Fibroblast of the aortic adventitia (primary cell): ENCODE measurements at regions not wholly inside any gene's neighbourhood (a gene's known extent, or its start where the extent isn't known, plus 50 kb on each side); places are given as distances from the start of the nearest gene placed in this dataset.

Source experiments
- DNase-seq: peaks from one replicate; pipeline ENCODE4 v3.0.0-alpha.2; 2010; ENCODE audit warnings: low read depth
- H3K4me3 ChIP-seq: 2 replicates; pipeline ENCODE4 v1.5.1; 2011; ENCODE audit warnings: low read depth, mild to moderate bottlenecking, control low read depth, low read length, moderate library complexity
- TF ChIP-seq, protein P1 (sequence below): IDR thresholded peaks from 2 replicates; pipeline ENCODE4 v1.5.1; 2011; ENCODE audit warnings: mild to moderate bottlenecking, low read length, control low read depth, inconsistent platforms; ENCODE audit not compliant: insufficient read depth

DNA sequence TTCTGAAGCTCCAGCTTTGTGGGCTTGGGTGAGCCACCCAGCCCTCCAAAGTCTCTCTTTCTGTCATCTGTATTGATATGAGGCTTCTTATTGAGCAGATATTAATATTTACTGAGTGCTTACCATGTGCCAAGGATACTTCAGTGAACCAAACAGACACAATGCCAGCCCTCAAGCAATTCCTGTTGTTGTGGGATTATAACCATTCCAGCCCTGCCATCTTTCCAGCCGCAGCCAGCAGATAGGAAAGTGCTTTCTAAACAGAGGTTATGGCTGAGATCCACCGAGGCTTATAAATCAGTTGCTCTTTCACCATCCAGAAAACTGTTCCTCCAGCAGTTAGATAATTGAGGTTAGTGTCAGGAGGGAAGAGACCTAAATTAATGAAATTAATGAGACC lies 137.7 kb upstream of the ALDH1B1 start:
- H3K4me3 ChIP-seq, result no peak overlapping the region
- DNase-seq, result no peak
- TF ChIP-seq, protein P1, sequence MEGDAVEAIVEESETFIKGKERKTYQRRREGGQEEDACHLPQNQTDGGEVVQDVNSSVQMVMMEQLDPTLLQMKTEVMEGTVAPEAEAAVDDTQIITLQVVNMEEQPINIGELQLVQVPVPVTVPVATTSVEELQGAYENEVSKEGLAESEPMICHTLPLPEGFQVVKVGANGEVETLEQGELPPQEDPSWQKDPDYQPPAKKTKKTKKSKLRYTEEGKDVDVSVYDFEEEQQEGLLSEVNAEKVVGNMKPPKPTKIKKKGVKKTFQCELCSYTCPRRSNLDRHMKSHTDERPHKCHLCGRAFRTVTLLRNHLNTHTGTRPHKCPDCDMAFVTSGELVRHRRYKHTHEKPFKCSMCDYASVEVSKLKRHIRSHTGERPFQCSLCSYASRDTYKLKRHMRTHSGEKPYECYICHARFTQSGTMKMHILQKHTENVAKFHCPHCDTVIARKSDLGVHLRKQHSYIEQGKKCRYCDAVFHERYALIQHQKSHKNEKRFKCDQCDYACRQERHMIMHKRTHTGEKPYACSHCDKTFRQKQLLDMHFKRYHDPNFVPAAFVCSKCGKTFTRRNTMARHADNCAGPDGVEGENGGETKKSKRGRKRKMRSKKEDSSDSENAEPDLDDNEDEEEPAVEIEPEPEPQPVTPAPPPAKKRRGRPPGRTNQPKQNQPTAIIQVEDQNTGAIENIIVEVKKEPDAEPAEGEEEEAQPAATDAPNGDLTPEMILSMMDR, result no peak

DNA sequence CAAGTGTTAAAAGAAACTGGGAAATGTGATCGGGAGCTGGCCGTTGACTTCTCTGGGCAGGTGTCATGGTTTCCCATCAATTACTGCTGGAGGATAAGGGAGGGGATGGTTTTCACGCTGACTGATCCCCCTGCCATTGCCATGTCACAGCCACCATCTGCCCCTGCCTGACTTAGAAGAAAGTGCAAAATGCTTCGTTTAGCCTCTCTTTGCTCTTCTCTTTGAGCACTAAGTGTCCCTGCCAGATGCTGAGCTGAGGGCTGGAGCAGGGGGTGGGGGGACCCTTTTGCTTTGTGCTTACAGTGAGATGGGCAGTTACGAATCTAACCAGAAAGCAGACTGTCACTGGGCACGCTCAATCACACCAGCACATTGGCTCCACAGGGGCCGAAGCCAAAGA lies 138.4 kb upstream of the ALDH1B1 start:
- no peak for DNase-seq
- H3K4me3 ChIP-seq, result no peak overlapping the region
- TF ChIP-seq, protein P1, result no peak

DNA sequence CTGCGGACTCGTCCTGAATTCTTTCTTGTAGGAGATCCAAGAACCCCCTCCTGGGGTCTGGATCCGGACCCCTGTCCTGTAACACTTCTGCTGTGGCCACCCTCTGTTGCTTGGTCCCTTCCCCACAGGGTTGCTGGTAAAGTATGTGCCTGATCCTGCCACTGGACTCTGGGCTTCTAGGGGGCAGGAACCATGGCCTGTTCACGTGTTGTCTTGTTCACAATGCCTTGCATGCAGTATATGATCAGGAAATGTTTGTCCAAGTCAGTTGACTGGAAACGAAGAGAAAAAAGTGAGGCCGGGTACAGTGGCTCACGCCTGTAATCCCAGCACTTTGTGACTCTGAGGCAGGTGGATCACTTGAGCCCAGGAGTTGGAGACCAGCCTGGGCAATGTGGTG lies 139.3 kb upstream of the ALDH1B1 start:
- H3K4me3 ChIP-seq, result no peak overlapping the region
- no peak for DNase-seq
- TF ChIP-seq, protein P1, result no peak

DNA sequence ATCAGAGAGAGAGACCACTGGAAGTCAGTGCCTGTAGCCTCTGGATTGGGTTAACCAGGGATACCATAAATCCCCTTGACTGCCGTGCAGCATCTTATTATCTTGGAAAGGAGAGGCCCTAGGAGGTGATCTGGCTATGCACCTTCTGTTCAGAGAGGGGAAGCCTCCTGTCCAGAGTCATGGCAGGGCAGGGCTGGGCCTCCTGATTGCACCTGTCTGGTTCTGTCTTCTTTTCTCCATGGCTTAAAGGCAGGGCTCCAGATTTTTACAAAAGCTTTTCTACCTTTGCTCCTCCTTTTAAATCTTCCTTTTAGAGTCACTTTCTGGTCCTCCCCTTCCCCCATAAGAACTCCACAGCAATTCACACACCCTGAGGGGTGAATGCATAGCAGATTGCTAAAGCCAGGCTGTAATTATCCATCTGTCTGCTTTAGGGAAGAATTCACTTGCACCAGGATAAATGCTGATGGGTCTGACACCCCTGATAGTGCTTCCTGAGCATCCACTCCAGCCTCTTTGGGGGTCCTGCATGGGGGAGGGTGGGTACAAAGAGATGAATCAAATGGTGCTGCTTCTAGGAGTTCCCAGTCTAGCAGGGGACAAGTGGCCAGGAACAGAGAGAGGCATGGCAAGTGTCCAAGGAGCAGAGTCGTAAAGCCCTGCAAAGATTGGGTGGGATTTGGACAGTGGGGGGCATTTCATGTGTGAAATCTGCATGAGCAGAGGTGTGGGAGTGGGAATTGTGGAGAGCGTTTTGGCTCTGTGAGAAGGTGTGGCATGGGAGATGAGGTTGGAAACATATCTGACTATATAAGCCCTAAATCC lies 141.3 kb upstream of the ALDH1B1 start:
- DNase-seq, result no peak
- H3K4me3 ChIP-seq, result no peak overlapping the region
- TF ChIP-seq, protein P1, result no peak

- H3K4me3 ChIP-seq, result no peak overlapping the region
- DNase-seq, result no peak
- TF ChIP-seq, protein P1, result no peak
Measured at GRCh38 chr9:38250279-38251035, 142.0 kb upstream of the ALDH1B1 start.

- no peak for DNase-seq
- H3K4me3 ChIP-seq, result no peak overlapping the region
- TF ChIP-seq, protein P1, result no peak
Measured at GRCh38 chr9:38249587-38250210, 142.8 kb upstream of the ALDH1B1 start.
